ENCODE measurements at regions not wholly inside any gene's neighbourhood (a gene's known extent, or its start where the extent isn't known, plus 50 kb on each side); places are given as distances from the start of the nearest gene placed in this dataset.

- TF ChIP-seq CTCF (conservative IDR thresholded peaks at IDR 0.05 in 1 of 2, IDR thresholded peaks at IDR 0.05 in 1 of 2; ENCODE audit: extremely low read depth in 1 of 2, insufficient read depth in 1 of 2, low read depth in 1 of 2, low read length in 2 of 2) = no peak
- no peak for TF ChIP-seq EZH2 (IDR thresholded peaks at IDR 0.05; ENCODE audit: borderline replicate concordance, low read length)
Observed at GRCh38 chr2:103496850-103497249, 735.0 kb downstream of the TMEM182 start.
